ENCODE measurements at regions not wholly inside any gene's neighbourhood (a gene's known extent, or its start where the extent isn't known, plus 50 kb on each side); places are given as distances from the start of the nearest gene placed in this dataset.
"Not testable (repeated sequence)": the region's sequence is repeated elsewhere in the genome, so short reads cannot be mapped to it uniquely, and the experiment has no call there.

GRCh38 chr4:148608968-148609367 is 166.8 kb upstream of the NR3C2 start (continued):
- TF ChIP-seq ZNF18 (tag by site-specific recombination; IDR thresholded peaks at IDR 0.05) (no peak), ZNF530 (tag by site-specific recombination; IDR thresholded peaks at IDR 0.05; ENCODE audit: low read depth) (no peak)

GRCh38 chr4:148598418-148599207 is 156.4 kb upstream of the NR3C2 start:
- POLR2A ChIA-PET; H3K4me1 ChIP-seq (ENCODE audit: control insufficient read depth, insufficient read depth, low read length); H3K36me3 ChIP-seq (ENCODE audit: control insufficient read depth in 2 of 2, insufficient read depth in 1 of 2, low read length in 2 of 2); H3K27ac ChIP-seq (ENCODE audit: extremely low read depth, low read depth, low read length); H3K4me3 ChIP-seq (ENCODE audit: low read depth, low read length); H3K9me3 ChIP-seq (ENCODE audit: control insufficient read depth, insufficient read depth, low read depth, low read length); CTCF ChIA-PET: not testable (repeated sequence)

GRCh38 chr4:148589182-148589581 is 147.0 kb upstream of the NR3C2 start:
- no peaks in the 10 kb centered on the region for H3K4me1 ChIP-seq (ENCODE audit: control insufficient read depth, insufficient read depth, low read length)
- ChIA-PET CTCF (no interaction called here), POLR2A (no interaction called here)
- H3K9me3 ChIP-seq (ENCODE audit: control insufficient read depth, insufficient read depth, low read depth, low read length) = no peaks in the 10 kb centered on the region
- H3K36me3 ChIP-seq (ENCODE audit: control insufficient read depth in 2 of 2, insufficient read depth in 1 of 2, low read length in 2 of 2) = no peaks in the 10 kb centered on the region
- no peak overlapping the region for H3K27ac ChIP-seq (ENCODE audit: extremely low read depth, low read depth, low read length)
- H3K4me3 ChIP-seq (ENCODE audit: low read depth, low read length) = no peak overlapping the region
- TF ChIP-seq ZNF391 (tag by site-specific recombination; IDR thresholded peaks at IDR 0.05; ENCODE audit: borderline replicate concordance, low read depth) (no peak), ZNF585B (tag by site-specific recombination; IDR thresholded peaks at IDR 0.05) (peak; percentile 90), ZNF302 (tag by site-specific recombination; IDR thresholded peaks at IDR 0.05; ENCODE audit: low read depth) (no peak), ZIC2 (tag by site-specific recombination; IDR thresholded peaks at IDR 0.05) (no peak), SETDB1 (IDR thresholded peaks at IDR 0.05; ENCODE audit: insufficient read length, low read length) (peak; percentile 41), ZBTB8A (tag by site-specific recombination; IDR thresholded peaks at IDR 0.05) (no peak)

GRCh38 chr4:148575577-148575976 is 133.4 kb upstream of the NR3C2 start:
- no peaks in the 10 kb centered on the region; a peak in 1 of 3 replicates for H3K36me3 ChIP-seq (ENCODE audit: control insufficient read depth in 2 of 2, insufficient read depth in 1 of 2, low read length in 2 of 2)
- H3K27ac ChIP-seq (ENCODE audit: extremely low read depth, low read depth, low read length) = no peak overlapping the region
- ChIA-PET POLR2A (no interaction called here), CTCF (no interaction called here)
- H3K4me3 ChIP-seq (ENCODE audit: low read depth, low read length) = no peak overlapping the region
- TF ChIP-seq ZNF623 (tag by site-specific recombination; IDR thresholded peaks at IDR 0.05) = no peak
- no peak for TF ChIP-seq ZBTB21 (tag by site-specific recombination; IDR thresholded peaks at IDR 0.05)
- no peak for TF ChIP-seq GLIS2 (tag by site-specific recombination; IDR thresholded peaks at IDR 0.05)
- TF ChIP-seq TRIM28 (IDR thresholded peaks at IDR 0.05; ENCODE audit: borderline replicate concordance, low read length) = no peak
- no peak for TF ChIP-seq ZNF202 (tag by site-specific recombination; IDR thresholded peaks at IDR 0.05; ENCODE audit: borderline replicate concordance)
- no peak for TF ChIP-seq ZNF133 (tag by site-specific recombination; IDR thresholded peaks at IDR 0.05)
- TF ChIP-seq PRDM4 (tag by site-specific recombination; IDR thresholded peaks at IDR 0.05) = no peak
- no peak for TF ChIP-seq ZNF561 (tag by site-specific recombination; IDR thresholded peaks at IDR 0.05; ENCODE audit: borderline replicate concordance)
- no peak for TF ChIP-seq BCL11B (tag by site-specific recombination; IDR thresholded peaks at IDR 0.05; ENCODE audit: low read depth)
- TF ChIP-seq ZNF132 (tag by site-specific recombination; IDR thresholded peaks at IDR 0.05; ENCODE audit: borderline replicate concordance) = no peak
- TF ChIP-seq ZSCAN16 (tag by site-specific recombination; IDR thresholded peaks at IDR 0.05) = no peak
- no peak for TF ChIP-seq BCL11A (tag by site-specific recombination; IDR thresholded peaks at IDR 0.05; ENCODE audit: low read depth)
- TF ChIP-seq ZNF555 (tag by site-specific recombination; conservative IDR thresholded peaks at IDR 0.05) = no peak
- TF ChIP-seq ZNF211 (tag by site-specific recombination; IDR thresholded peaks at IDR 0.05; ENCODE audit: low read depth) = no peak
- no peak for TF ChIP-seq ATF2 (tag by site-specific recombination; IDR thresholded peaks at IDR 0.05; ENCODE audit: low read depth)
- TF ChIP-seq ZNF654 (tag by site-specific recombination; IDR thresholded peaks at IDR 0.05; ENCODE audit: low read depth) = no peak
- no peak for TF ChIP-seq ZNF112 (tag by site-specific recombination; IDR thresholded peaks at IDR 0.05)
- H3K4me1 ChIP-seq (ENCODE audit: control insufficient read depth, insufficient read depth, low read length) = no peaks in the 10 kb centered on the region
- no peaks in the 10 kb centered on the region for H3K9me3 ChIP-seq (ENCODE audit: control insufficient read depth, insufficient read depth, low read depth, low read length)
